ENCODE measurements at regions not wholly inside any gene's neighbourhood (a gene's known extent, or its start where the extent isn't known, plus 50 kb on each side); places are given as distances from the start of the nearest gene placed in this dataset.
"Not testable (repeated sequence)": the region's sequence is repeated elsewhere in the genome, so short reads cannot be mapped to it uniquely, and the experiment has no call there.

- DNase-seq = no peak
- no peak for ATAC-seq (ENCODE audit: low FRiP score)
- intact Hi-C loops (cut with DNase I) = no loop called here
- no peaks in the 10 kb centered on the region for H3K36me3 ChIP-seq (ENCODE audit: control insufficient read depth in 1 of 2, insufficient read depth in 2 of 2, low read length in 1 of 2)
- WGBS, 2 donors = 36 to 40% methylated on average over 4 of the region's 4 CpGs
- H3K4me3 ChIP-seq (ENCODE audit: low read length in 2 of 2) = no peak overlapping the region
- no peaks in the 10 kb centered on the region for H3K27me3 ChIP-seq (ENCODE audit: control insufficient read depth in 1 of 2, insufficient read depth in 2 of 2, low read length in 1 of 2)
- H3K4me1 ChIP-seq (ENCODE audit: control insufficient read depth in 1 of 2, insufficient read depth in 2 of 2, low read length in 2 of 2) = no peaks in the 10 kb centered on the region
- no peaks in the 10 kb centered on the region for H3K9me3 ChIP-seq (ENCODE audit: control insufficient read depth, low read length)
- H3K27ac ChIP-seq (ENCODE audit: low read depth in 1 of 2, low read length in 2 of 2) = no peak overlapping the region
Measured at GRCh38 chr10:29379208-29379607, 90.3 kb downstream of the LYZL1 start.

GRCh38 chr10:29379777-29380598 lies 91.1 kb downstream of the LYZL1 start:
- ATAC-seq (ENCODE audit: low FRiP score); intact Hi-C loops (cut with DNase I); DNase-seq; H3K9me3 ChIP-seq (ENCODE audit: control insufficient read depth, low read length); H3K27ac ChIP-seq (ENCODE audit: low read depth in 1 of 2, low read length in 2 of 2); H3K4me3 ChIP-seq (ENCODE audit: low read length in 2 of 2); H3K4me1 ChIP-seq (ENCODE audit: control insufficient read depth in 1 of 2, insufficient read depth in 2 of 2, low read length in 2 of 2); H3K27me3 ChIP-seq (ENCODE audit: control insufficient read depth in 1 of 2, insufficient read depth in 2 of 2, low read length in 1 of 2); H3K36me3 ChIP-seq (ENCODE audit: control insufficient read depth in 1 of 2, insufficient read depth in 2 of 2, low read length in 1 of 2): not testable (repeated sequence)
- WGBS, 2 donors = 89 to 93% methylated on average over 15 to 16 of the region's 16 CpGs

- H3K27me3 ChIP-seq (ENCODE audit: control insufficient read depth in 1 of 2, insufficient read depth in 2 of 2, low read length in 1 of 2); intact Hi-C loops (cut with DNase I); H3K9me3 ChIP-seq (ENCODE audit: control insufficient read depth, low read length); H3K36me3 ChIP-seq (ENCODE audit: control insufficient read depth in 1 of 2, insufficient read depth in 2 of 2, low read length in 1 of 2); H3K4me3 ChIP-seq (ENCODE audit: low read length in 2 of 2); ATAC-seq (ENCODE audit: low FRiP score); DNase-seq; H3K27ac ChIP-seq (ENCODE audit: low read depth in 1 of 2, low read length in 2 of 2); H3K4me1 ChIP-seq (ENCODE audit: control insufficient read depth in 1 of 2, insufficient read depth in 2 of 2, low read length in 2 of 2): not testable (repeated sequence)
- 74 to 75% methylated on average over 16 of the region's 16 CpGs for WGBS, 2 donors
Measured at GRCh38 chr10:29380599-29381511, 92.0 kb downstream of the LYZL1 start.

- ATAC-seq (ENCODE audit: low FRiP score) (peak; percentile 69), DNase-seq (no peak)
- no peak overlapping the region for H3K4me3 ChIP-seq (ENCODE audit: low read length in 2 of 2)
- intact Hi-C loops (cut with DNase I) = no loop called here
- H3K4me1 ChIP-seq (ENCODE audit: control insufficient read depth in 1 of 2, insufficient read depth in 2 of 2, low read length in 2 of 2) = no peaks in the 10 kb centered on the region
- H3K36me3 ChIP-seq (ENCODE audit: control insufficient read depth in 1 of 2, insufficient read depth in 2 of 2, low read length in 1 of 2) = no peaks in the 10 kb centered on the region
- 38 to 39% methylated on average over 8 of the region's 8 CpGs for WGBS, 2 donors
- no peak overlapping the region for H3K27ac ChIP-seq (ENCODE audit: low read depth in 1 of 2, low read length in 2 of 2)
- no peaks in the 10 kb centered on the region for H3K9me3 ChIP-seq (ENCODE audit: control insufficient read depth, low read length)
- H3K27me3 ChIP-seq (ENCODE audit: control insufficient read depth in 1 of 2, insufficient read depth in 2 of 2, low read length in 1 of 2) = no peaks in the 10 kb centered on the region
Measured at GRCh38 chr10:29386342-29386999, 97.6 kb downstream of the LYZL1 start.

GRCh38 chr10:29387269-29387668 lies 98.4 kb downstream of the LYZL1 start:
- no peak for ATAC-seq (ENCODE audit: low FRiP score)
- Histone ChIP-seq H3K9me3 (ENCODE audit: control insufficient read depth, low read length) (no peaks in the 10 kb centered on the region), H3K36me3 (ENCODE audit: control insufficient read depth in 1 of 2, insufficient read depth in 2 of 2, low read length in 1 of 2) (no peaks in the 10 kb centered on the region), H3K27ac (ENCODE audit: low read depth in 1 of 2, low read length in 2 of 2) (no peak overlapping the region), H3K27me3 (ENCODE audit: control insufficient read depth in 1 of 2, insufficient read depth in 2 of 2, low read length in 1 of 2) (no peaks in the 10 kb centered on the region), H3K4me3 (ENCODE audit: low read length in 2 of 2) (no peak overlapping the region), H3K4me1 (ENCODE audit: control insufficient read depth in 1 of 2, insufficient read depth in 2 of 2, low read length in 2 of 2) (no peaks in the 10 kb centered on the region)
- intact Hi-C loops (cut with DNase I) = no loop called here
- no peak for DNase-seq
- WGBS, 2 donors = 71 to 73% methylated on average over 5 of the region's 5 CpGs

- DNase-seq; ATAC-seq (ENCODE audit: low FRiP score); H3K4me3 ChIP-seq (ENCODE audit: low read length in 2 of 2); H3K27ac ChIP-seq (ENCODE audit: low read depth in 1 of 2, low read length in 2 of 2); H3K27me3 ChIP-seq (ENCODE audit: control insufficient read depth in 1 of 2, insufficient read depth in 2 of 2, low read length in 1 of 2); H3K9me3 ChIP-seq (ENCODE audit: control insufficient read depth, low read length); intact Hi-C loops (cut with DNase I); H3K4me1 ChIP-seq (ENCODE audit: control insufficient read depth in 1 of 2, insufficient read depth in 2 of 2, low read length in 2 of 2); H3K36me3 ChIP-seq (ENCODE audit: control insufficient read depth in 1 of 2, insufficient read depth in 2 of 2, low read length in 1 of 2): not testable (repeated sequence)
- WGBS, 2 donors = 48 to 57% methylated on average over 2 of the region's 2 CpGs
Measured at GRCh38 chr10:29388112-29388511, 99.2 kb downstream of the LYZL1 start.

- intact Hi-C loops (cut with DNase I) = no loop called here
- 91 to 92% methylated on average over 3 of the region's 3 CpGs for WGBS, 2 donors
- Histone ChIP-seq H3K27ac (ENCODE audit: low read depth in 1 of 2, low read length in 2 of 2) (no peak overlapping the region), H3K27me3 (ENCODE audit: control insufficient read depth in 1 of 2, insufficient read depth in 2 of 2, low read length in 1 of 2) (no peaks in the 10 kb centered on the region), H3K36me3 (ENCODE audit: control insufficient read depth in 1 of 2, insufficient read depth in 2 of 2, low read length in 1 of 2) (no peaks in the 10 kb centered on the region), H3K4me1 (ENCODE audit: control insufficient read depth in 1 of 2, insufficient read depth in 2 of 2, low read length in 2 of 2) (no peaks in the 10 kb centered on the region), H3K4me3 (ENCODE audit: low read length in 2 of 2) (no peak overlapping the region), H3K9me3 (ENCODE audit: control insufficient read depth, low read length) (no peaks in the 10 kb centered on the region)
- ATAC-seq (ENCODE audit: low FRiP score) (no peak), DNase-seq (no peak)
Measured at GRCh38 chr10:29389493-29389892, 100.6 kb downstream of the LYZL1 start.

GRCh38 chr10:29389935-29390334 lies 101.1 kb downstream of the LYZL1 start:
- no peaks in the 10 kb centered on the region for H3K27me3 ChIP-seq (ENCODE audit: control insufficient read depth in 1 of 2, insufficient read depth in 2 of 2, low read length in 1 of 2)
- ATAC-seq (ENCODE audit: low FRiP score) = no peak
- H3K36me3 ChIP-seq (ENCODE audit: control insufficient read depth in 1 of 2, insufficient read depth in 2 of 2, low read length in 1 of 2) = no peaks in the 10 kb centered on the region
- H3K9me3 ChIP-seq (ENCODE audit: control insufficient read depth, low read length) = no peaks in the 10 kb centered on the region
- H3K4me3 ChIP-seq (ENCODE audit: low read length in 2 of 2) = no peak overlapping the region
- 83 to 86% methylated on average over 9 of the region's 9 CpGs for WGBS, 2 donors
- no peak overlapping the region for H3K27ac ChIP-seq (ENCODE audit: low read depth in 1 of 2, low read length in 2 of 2)
- no peak for DNase-seq
- intact Hi-C loops (cut with DNase I) = loop anchor here in 1 of 2 donors (5.0 kb wide), 1 partner anchor 57 kb away; no protein-coding TSS in a partner anchor
- H3K4me1 ChIP-seq (ENCODE audit: control insufficient read depth in 1 of 2, insufficient read depth in 2 of 2, low read length in 2 of 2) = no peaks in the 10 kb centered on the region

All from aorta (tissue), 5 donors.